ENCODE measurements at regions not wholly inside any gene's neighbourhood (a gene's known extent, or its start where the extent isn't known, plus 50 kb on each side); places are given as distances from the start of the nearest gene placed in this dataset.

- Mint-ChIP-seq H3K4me3 (no peak overlapping the region), H3K4me1 (no peaks in the 10 kb centered on the region), H3K27ac (no peak overlapping the region), H3K27me3 (no peaks in the 10 kb centered on the region), H3K9me3 (peaks cover 0 to 9% (median 4%) of the 10 kb centered on the region in 3 donors), H3K36me3 (no peaks in the 10 kb centered on the region)
- Histone ChIP-seq H3K27ac (ENCODE audit: low read length) (no peak overlapping the region), H3K36me3 (ENCODE audit: control insufficient read depth in 2 of 2, extremely low read depth in 1 of 2, insufficient read depth in 1 of 2, low read length in 1 of 2) (no peaks in the 10 kb centered on the region), H3K27me3 (replicated peaks in 1 of 2; ENCODE audit: control insufficient read depth in 2 of 2, extremely low read depth in 1 of 2, insufficient read depth in 2 of 2, low read length in 1 of 2) (no peaks in the 10 kb centered on the region), H3K4me3 (ENCODE audit: control insufficient read depth in 1 of 2, extremely low read depth in 1 of 2, low read length in 1 of 2) (no peak overlapping the region), H3K9me3 (no peaks in the 10 kb centered on the region), H3K4me1 (ENCODE audit: control insufficient read depth in 1 of 2, extremely low read depth in 1 of 2, insufficient read depth in 2 of 2, low read length in 2 of 2) (no peaks in the 10 kb centered on the region)
- POLR2A ChIA-PET, result no interaction called here
- CTCF ChIA-PET, result no interaction called here
- 60% methylated on average over 1 of the region's 3 CpGs for WGBS (ENCODE audit: insufficient coverage)
- DNase-seq, result no peak
- ATAC-seq (replicated peaks in 1 of 4), result no peak
Observed at GRCh38 chr9:103700195-103700962, 393.7 kb upstream of the SMC2 start.

GRCh38 chr9:103702572-103702971 lies 391.5 kb upstream of the SMC2 start:
- Histone ChIP-seq H3K27me3 (replicated peaks in 1 of 2; ENCODE audit: control insufficient read depth in 2 of 2, extremely low read depth in 1 of 2, insufficient read depth in 2 of 2, low read length in 1 of 2) (no peaks in the 10 kb centered on the region), H3K9me3 (no peaks in the 10 kb centered on the region), H3K4me3 (ENCODE audit: control insufficient read depth in 1 of 2, extremely low read depth in 1 of 2, low read length in 1 of 2) (no peak overlapping the region), H3K27ac (ENCODE audit: low read length) (no peak overlapping the region), H3K36me3 (ENCODE audit: control insufficient read depth in 2 of 2, extremely low read depth in 1 of 2, insufficient read depth in 1 of 2, low read length in 1 of 2) (no peaks in the 10 kb centered on the region), H3K4me1 (ENCODE audit: control insufficient read depth in 1 of 2, extremely low read depth in 1 of 2, insufficient read depth in 2 of 2, low read length in 2 of 2) (no peaks in the 10 kb centered on the region)
- Mint-ChIP-seq H3K4me1 (no peaks in the 10 kb centered on the region), H3K4me3 (no peak overlapping the region), H3K27ac (no peak overlapping the region), H3K9me3 (peaks cover 0 to 6% (median 4%) of the 10 kb centered on the region in 3 donors), H3K27me3 (no peaks in the 10 kb centered on the region), H3K36me3 (no peaks in the 10 kb centered on the region)
- CTCF ChIA-PET, result no interaction called here
- DNase-seq, result no peak
- POLR2A ChIA-PET, result no interaction called here
- no peak for ATAC-seq (replicated peaks in 1 of 4)
- WGBS (ENCODE audit: insufficient coverage), result no CpG with 5 or more reads among the region's 4 CpGs

- no CpG with 5 or more reads among the region's 2 CpGs for WGBS (ENCODE audit: insufficient coverage)
- Mint-ChIP-seq H3K4me1 (no peaks in the 10 kb centered on the region), H3K4me3 (no peak overlapping the region), H3K9me3 (peaks cover 0 to 10% (median 0%) of the 10 kb centered on the region in 3 donors), H3K27ac (no peak overlapping the region), H3K27me3 (no peaks in the 10 kb centered on the region), H3K36me3 (no peaks in the 10 kb centered on the region)
- H3K27me3 ChIP-seq (replicated peaks in 1 of 2; ENCODE audit: control insufficient read depth in 2 of 2, extremely low read depth in 1 of 2, insufficient read depth in 2 of 2, low read length in 1 of 2), result no peaks in the 10 kb centered on the region
- no peaks in the 10 kb centered on the region for H3K36me3 ChIP-seq (ENCODE audit: control insufficient read depth in 2 of 2, extremely low read depth in 1 of 2, insufficient read depth in 1 of 2, low read length in 1 of 2)
- ATAC-seq (replicated peaks in 1 of 4), result no peak
- H3K9me3 ChIP-seq, result no peaks in the 10 kb centered on the region
- ChIA-PET POLR2A (no interaction called here), CTCF (no interaction called here)
- H3K4me3 ChIP-seq (ENCODE audit: control insufficient read depth in 1 of 2, extremely low read depth in 1 of 2, low read length in 1 of 2), result no peak overlapping the region
- no peaks in the 10 kb centered on the region for H3K4me1 ChIP-seq (ENCODE audit: control insufficient read depth in 1 of 2, extremely low read depth in 1 of 2, insufficient read depth in 2 of 2, low read length in 2 of 2)
- no peak for DNase-seq
- no peak overlapping the region for H3K27ac ChIP-seq (ENCODE audit: low read length)
Observed at GRCh38 chr9:103707181-103707580, 386.9 kb upstream of the SMC2 start.

GRCh38 chr9:103709366-103709765 lies 384.7 kb upstream of the SMC2 start:
- H3K4me1 ChIP-seq (ENCODE audit: control insufficient read depth in 1 of 2, extremely low read depth in 1 of 2, insufficient read depth in 2 of 2, low read length in 2 of 2), result no peaks in the 10 kb centered on the region
- ATAC-seq (replicated peaks in 1 of 4) (no peak), DNase-seq (no peak)
- Mint-ChIP-seq H3K27ac (no peak overlapping the region), H3K36me3 (no peaks in the 10 kb centered on the region), H3K4me3 (no peak overlapping the region), H3K27me3 (no peaks in the 10 kb centered on the region), H3K4me1 (no peaks in the 10 kb centered on the region), H3K9me3 (peaks cover 0 to 8% (median 0%) of the 10 kb centered on the region in 3 donors)
- no peaks in the 10 kb centered on the region for H3K36me3 ChIP-seq (ENCODE audit: control insufficient read depth in 2 of 2, extremely low read depth in 1 of 2, insufficient read depth in 1 of 2, low read length in 1 of 2)
- POLR2A ChIA-PET, result no interaction called here
- no peaks in the 10 kb centered on the region for H3K27me3 ChIP-seq (replicated peaks in 1 of 2; ENCODE audit: control insufficient read depth in 2 of 2, extremely low read depth in 1 of 2, insufficient read depth in 2 of 2, low read length in 1 of 2)
- CTCF ChIA-PET, result no interaction called here
- H3K27ac ChIP-seq (ENCODE audit: low read length), result no peak overlapping the region
- H3K9me3 ChIP-seq, result no peaks in the 10 kb centered on the region
- no peak overlapping the region for H3K4me3 ChIP-seq (ENCODE audit: control insufficient read depth in 1 of 2, extremely low read depth in 1 of 2, low read length in 1 of 2)

- WGBS (ENCODE audit: insufficient coverage), result 70% methylated on average over 2 of the region's 3 CpGs
- no peak overlapping the region for H3K27ac Mint-ChIP-seq
- Histone ChIP-seq H3K9me3 (no peaks in the 10 kb centered on the region), H3K36me3 (ENCODE audit: control insufficient read depth in 2 of 2, extremely low read depth in 1 of 2, insufficient read depth in 1 of 2, low read length in 1 of 2) (no peaks in the 10 kb centered on the region), H3K4me3 (ENCODE audit: control insufficient read depth in 1 of 2, extremely low read depth in 1 of 2, low read length in 1 of 2) (no peak overlapping the region), H3K4me1 (ENCODE audit: control insufficient read depth in 1 of 2, extremely low read depth in 1 of 2, insufficient read depth in 2 of 2, low read length in 2 of 2) (no peaks in the 10 kb centered on the region), H3K27me3 (replicated peaks in 1 of 2; ENCODE audit: control insufficient read depth in 2 of 2, extremely low read depth in 1 of 2, insufficient read depth in 2 of 2, low read length in 1 of 2) (no peaks in the 10 kb centered on the region), H3K27ac (ENCODE audit: low read length) (no peak overlapping the region)
- H3K27me3 Mint-ChIP-seq, result no peaks in the 10 kb centered on the region
- H3K9me3 Mint-ChIP-seq, result peaks cover 0 to 11% (median 0%) of the 10 kb centered on the region in 3 donors
- POLR2A ChIA-PET, result no interaction called here
- DNase-seq (no peak), ATAC-seq (replicated peaks in 1 of 4) (no peak)
- no peak overlapping the region for H3K4me3 Mint-ChIP-seq
- H3K36me3 Mint-ChIP-seq, result no peaks in the 10 kb centered on the region
- no peaks in the 10 kb centered on the region for H3K4me1 Mint-ChIP-seq
- CTCF ChIA-PET, result no interaction called here
Observed at GRCh38 chr9:103713631-103714030, 380.5 kb upstream of the SMC2 start.

- ChIA-PET POLR2A (no interaction called here), CTCF (no interaction called here)
- Histone ChIP-seq H3K27me3 (replicated peaks in 1 of 2; ENCODE audit: control insufficient read depth in 2 of 2, extremely low read depth in 1 of 2, insufficient read depth in 2 of 2, low read length in 1 of 2) (no peaks in the 10 kb centered on the region), H3K4me1 (ENCODE audit: control insufficient read depth in 1 of 2, extremely low read depth in 1 of 2, insufficient read depth in 2 of 2, low read length in 2 of 2) (no peaks in the 10 kb centered on the region), H3K9me3 (no peaks in the 10 kb centered on the region), H3K4me3 (ENCODE audit: control insufficient read depth in 1 of 2, extremely low read depth in 1 of 2, low read length in 1 of 2) (no peak overlapping the region), H3K27ac (ENCODE audit: low read length) (no peak overlapping the region), H3K36me3 (ENCODE audit: control insufficient read depth in 2 of 2, extremely low read depth in 1 of 2, insufficient read depth in 1 of 2, low read length in 1 of 2) (no peaks in the 10 kb centered on the region)
- H3K9me3 Mint-ChIP-seq, result peaks cover 0 to 11% (median 0%) of the 10 kb centered on the region in 3 donors
- no CpG with 5 or more reads among the region's 1 CpG for WGBS (ENCODE audit: insufficient coverage)
- no peak overlapping the region for H3K4me3 Mint-ChIP-seq
- H3K36me3 Mint-ChIP-seq, result no peaks in the 10 kb centered on the region
- DNase-seq, result no peak
- H3K27ac Mint-ChIP-seq, result no peak overlapping the region
- H3K4me1 Mint-ChIP-seq, result no peaks in the 10 kb centered on the region
- ATAC-seq (replicated peaks in 1 of 4), result no peak
- no peaks in the 10 kb centered on the region for H3K27me3 Mint-ChIP-seq
Observed at GRCh38 chr9:103714992-103715391, 379.1 kb upstream of the SMC2 start.

- Histone ChIP-seq H3K27ac (ENCODE audit: low read length) (no peak overlapping the region), H3K9me3 (no peaks in the 10 kb centered on the region), H3K4me3 (ENCODE audit: control insufficient read depth in 1 of 2, extremely low read depth in 1 of 2, low read length in 1 of 2) (no peak overlapping the region), H3K27me3 (replicated peaks in 1 of 2; ENCODE audit: control insufficient read depth in 2 of 2, extremely low read depth in 1 of 2, insufficient read depth in 2 of 2, low read length in 1 of 2) (no peaks in the 10 kb centered on the region), H3K4me1 (ENCODE audit: control insufficient read depth in 1 of 2, extremely low read depth in 1 of 2, insufficient read depth in 2 of 2, low read length in 2 of 2) (no peaks in the 10 kb centered on the region), H3K36me3 (ENCODE audit: control insufficient read depth in 2 of 2, extremely low read depth in 1 of 2, insufficient read depth in 1 of 2, low read length in 1 of 2) (no peaks in the 10 kb centered on the region)
- Mint-ChIP-seq H3K4me1 (no peaks in the 10 kb centered on the region), H3K27ac (no peak overlapping the region), H3K9me3 (peaks cover 0 to 12% (median 0%) of the 10 kb centered on the region in 3 donors), H3K27me3 (no peaks in the 10 kb centered on the region), H3K36me3 (no peaks in the 10 kb centered on the region), H3K4me3 (no peak overlapping the region)
- DNase-seq, result no peak
- WGBS (ENCODE audit: insufficient coverage), result 36% methylated on average over 1 of the region's 2 CpGs
- ChIA-PET CTCF (no interaction called here), POLR2A (no interaction called here)
- no peak for ATAC-seq (replicated peaks in 1 of 4)
Observed at GRCh38 chr9:103721056-103721455, 373.1 kb upstream of the SMC2 start.

Data from T-cell (primary cell).